HepG2 (cell line): ENCODE measurements at regions not wholly inside any gene's neighbourhood (a gene's known extent, or its start where the extent isn't known, plus 50 kb on each side); places are given as distances from the start of the nearest gene placed in this dataset.
A peak's percentile ranks its signal among the peaks of the same experiment; 100 is the strongest.

Source experiments
- ATAC-seq: fragments of 200-7000 bp; cut with Tn5 transposase; 3 replicates; pipeline ENCODE4 v1.9.1; 2020; ENCODE audit warnings: mild to moderate bottlenecking, moderate library complexity
- BruUV-seq: library from RNA; stranded (reverse); fragments of 400-500 nt; replicated peaks from 2 replicates; lab custom pipeline; 2021; lab: Mats Ljungman, UMichigan
- CTCF ChIA-PET: fragments of 300-600 bp; formaldehyde crosslinking; extraction: SDS; loops from one replicate; lab custom pipeline; 2021; ENCODE audit warnings: low total read pairs, inconsistent platforms, low intra/inter-chr PET ratio; lab: Yijun Ruan, JAX
- POLR2A ChIA-PET: fragments of 350-600 bp; sonication (Branson Sonifier 250); formaldehyde crosslinking; loops from one replicate; lab custom pipeline; 2020; ENCODE audit warnings: antibody characterized with exemption, inconsistent platforms; lab: Yijun Ruan, JAX
- DNase-seq: peaks from one replicate; pipeline ENCODE4 v3.0.0-alpha.2; 2015; ENCODE audit warnings: low spot score
- FAIRE-seq: peaks from 3 replicates; lab custom pipeline; 2011; peaks lifted over from hg19 to GRCh38; lab: Jason Lieb, UNC
- H2AFZ ChIP-seq: one replicate; pipeline ENCODE4 v1.6.1; 2011; ENCODE audit warnings: low read length, inconsistent platforms
- H3K27ac ChIP-seq: fragments of 300-600 bp; 3 replicates; pipeline ENCODE4 v1.8.0; 2011; ENCODE audit warnings: mixed run types, mild to moderate bottlenecking, mixed read lengths, low read length, inconsistent platforms; ENCODE audit not compliant: insufficient read depth; ENCODE audit errors: extremely low read length
- H3K27me3 ChIP-seq, 2 experiments: fragments of 200-600 bp in 1 of 2; 2 replicates in 1 of 2; 3 replicates in 1 of 2; pipeline versions ENCODE4 v1.6.0 to v1.8.0; 2011; ENCODE audit warnings: low read length in 2 of 2, mild to moderate bottlenecking in 2 of 2, moderate library complexity in 2 of 2, inconsistent platforms in 1 of 2; ENCODE audit not compliant: insufficient read depth in 2 of 2, control insufficient read depth in 1 of 2
- H3K36me3 ChIP-seq, 2 experiments: fragments of 200-600 bp in 1 of 2; replicated peaks in 1 of 2; 2 replicates in 1 of 2; 3 replicates in 1 of 2; pipeline versions ENCODE4 v1.5.1 to v1.8.0; 2011; ENCODE audit warnings: low read length in 2 of 2, inconsistent platforms in 1 of 2; ENCODE audit not compliant: insufficient read depth in 2 of 2, control insufficient read depth in 1 of 2
- H3K4me1 ChIP-seq: 2 replicates; pipeline ENCODE4 v1.5.1; 2012; ENCODE audit warnings: low read length, inconsistent platforms; ENCODE audit not compliant: insufficient read depth
- H3K4me2 ChIP-seq: 2 replicates; pipeline ENCODE4 v1.6.0; 2011; ENCODE audit warnings: low read depth, low read length, inconsistent platforms
- H3K4me3 ChIP-seq, 3 experiments: fragments of 200-600 bp in 1 of 3; sonication (generic), shearing (Covaris generic) in 1 of 3; replicated peaks in 1 of 3; 2 replicates each; pipeline ENCODE4 v1.5.1; 2011 to 2016; ENCODE audit warnings: low read length in 3 of 3, inconsistent platforms in 2 of 3, low read depth in 2 of 3, mild to moderate bottlenecking in 2 of 3, control low read depth in 1 of 3, mixed read lengths in 1 of 3; ENCODE audit not compliant: insufficient read depth in 1 of 3
- H3K79me2 ChIP-seq: one replicate; pipeline ENCODE4 v1.6.1; 2011; ENCODE audit warnings: low read length, inconsistent platforms; ENCODE audit not compliant: insufficient read depth
- H3K9ac ChIP-seq: 2 replicates; pipeline ENCODE4 v1.6.0; 2011; ENCODE audit warnings: mild to moderate bottlenecking, low read depth, low read length, inconsistent platforms; ENCODE audit not compliant: insufficient read depth
- H3K9me3 ChIP-seq: 2 replicates; pipeline ENCODE4 v1.5.1; 2012; ENCODE audit warnings: mild to moderate bottlenecking, low read length
- H4K20me1 ChIP-seq: 2 replicates; pipeline ENCODE4 v1.6.0; 2011; ENCODE audit warnings: inconsistent platforms, mild to moderate bottlenecking, low read length, moderate library complexity; ENCODE audit not compliant: insufficient read depth
- AGO1 ChIP-seq: fragments of 200-400 bp; formaldehyde crosslinking; IDR thresholded peaks from 2 replicates; pipeline ENCODE4 v1.6.1; 2017; ENCODE audit warnings: mild to moderate bottlenecking, low read depth, low read length, moderate library complexity; ENCODE audit not compliant: poor library complexity, severe bottlenecking
- FOXA3 ChIP-seq: IDR thresholded peaks from 2 replicates; pipeline ENCODE4 v1.6.1; 2016; ENCODE audit warnings: missing genetic modification reagents, missing compliant biosample characterization
- GABPA ChIP-seq, 2 experiments: IDR thresholded peaks; 2 replicates each; pipeline ENCODE4 v1.6.1; 2011 to 2016; ENCODE audit warnings: low read depth in 2 of 2, low read length in 1 of 2, missing biosample characterization in 1 of 2, missing genetic modification characterization in 1 of 2
- HMG20B ChIP-seq: conservative IDR thresholded peaks from 2 replicates; pipeline ENCODE4 v1.6.1; 2016; ENCODE audit warnings: missing genetic modification reagents, missing compliant biosample characterization
- KDM2A ChIP-seq: sonication (generic); formaldehyde crosslinking; IDR thresholded peaks from 2 replicates; pipeline ENCODE4 v1.4.0; 2020; ENCODE audit warnings: low read depth, missing genetic modification reagents, borderline replicate concordance
- NR2F1 ChIP-seq, 2 experiments: fragments of 450-650 bp in 1 of 2; formaldehyde crosslinking in 1 of 2; IDR thresholded peaks; 2 replicates each; pipeline versions ENCODE4 v1.5.0 to v1.6.1; 2016 to 2020; ENCODE audit warnings: mild to moderate bottlenecking in 1 of 2, missing compliant biosample characterization in 1 of 2, missing genetic modification reagents in 1 of 2, moderate library complexity in 1 of 2
- PCBP1 ChIP-seq: fragments of 200-400 bp; formaldehyde crosslinking; IDR thresholded peaks from 2 replicates; pipeline ENCODE4 v1.6.1; 2017; ENCODE audit warnings: mild to moderate bottlenecking, low read depth, low read length, borderline replicate concordance
- TCF7 ChIP-seq: sonication (generic); IDR thresholded peaks from 2 replicates; pipeline ENCODE4 v1.6.1; 2016; ENCODE audit warnings: antibody characterized with exemption, low read depth
- ZFAT ChIP-seq: sonication (generic); formaldehyde crosslinking; conservative IDR thresholded peaks from 2 replicates; pipeline ENCODE4 v1.8.1; 2023; ENCODE audit warnings: missing genetic modification reagents, inconsistent platforms
- ZNF253 ChIP-seq: sonication (generic); formaldehyde crosslinking; IDR thresholded peaks from 2 replicates; pipeline ENCODE4 v1.8.0; 2022; ENCODE audit warnings: mild to moderate bottlenecking, missing genetic modification reagents, borderline replicate concordance
- ZNF576 ChIP-seq: sonication (generic); formaldehyde crosslinking; IDR thresholded peaks from 2 replicates; pipeline ENCODE4 v1.4.0; 2020; ENCODE audit warnings: mild to moderate bottlenecking, missing genetic modification reagents
- ZNF710 ChIP-seq: sonication (generic); formaldehyde crosslinking; IDR thresholded peaks from 2 replicates; pipeline ENCODE4 v1.5.0; 2020; ENCODE audit warnings: mild to moderate bottlenecking, missing genetic modification reagents, borderline replicate concordance
- ZXDC ChIP-seq: sonication (generic); formaldehyde crosslinking; IDR thresholded peaks from 2 replicates; pipeline ENCODE4 v1.5.0; 2020; ENCODE audit warnings: mild to moderate bottlenecking, missing genetic modification reagents
- WGBS: methylation state at CpG from one replicate; pipeline ENCODE4 v1.1.6; 2017; ENCODE audit warnings: low lambda C conversion rate; 5-methylcytosine and 5-hydroxymethylcytosine counted together
- in situ Hi-C: cut with HindIII; loops from 2 replicates; pipeline ENCODE4 v1.10.0; 2017; ENCODE audit warnings: low pct_unique_long_range_greater_than_20kb; ENCODE audit not compliant: extremely low pct_ligation_motif_present
- intact Hi-C: fragments of 100-400 bp; cut with micrococcal nuclease; formaldehyde crosslinking; loops from one replicate; pipeline ENCODE4 v1.10.0; 2022; ENCODE audit not compliant: unreplicated experiment

GRCh38 chr11:24225501-24225900 lies 271.4 kb upstream of the LUZP2 start:
- Histone ChIP-seq H3K27me3 (no peaks in the 10 kb centered on the region), H3K4me2 (no peak overlapping the region), H3K79me2 (no peaks in the 10 kb centered on the region), H2AFZ (no peak overlapping the region), H3K4me1 (peaks cover 6% of the 10 kb centered on the region; the same call in 1 of the 2 replicates), H3K9ac (no peak overlapping the region), H3K4me3 (no peak overlapping the region), H3K36me3 (no peaks in the 10 kb centered on the region), H3K9me3 (no peaks in the 10 kb centered on the region), H4K20me1 (no peaks in the 10 kb centered on the region), H3K27ac (no peak overlapping the region)
- CTCF ChIA-PET = no interaction called here
- WGBS = 0% methylated on average over 1 of the region's 1 CpG
- in situ Hi-C loops = no loop called here
- POLR2A ChIA-PET = no interaction called here
- no TSS peak for BruUV-seq
- intact Hi-C loops = no loop called here
- ATAC-seq = no peak
- no peak for DNase-seq
- no peak for TF ChIP-seq GABPA (IDR thresholded peaks at IDR 0.05; ENCODE audit: low read depth, low read length)
- no peak for TF ChIP-seq GABPA (CRISPR knock-in tag; IDR thresholded peaks at IDR 0.05; ENCODE audit: low read depth)
- TF ChIP-seq PCBP1 = no peak
- FAIRE-seq = no peak

- no peak overlapping the region for H3K9ac ChIP-seq
- no peaks in the 10 kb centered on the region for H4K20me1 ChIP-seq
- no peaks in the 10 kb centered on the region for H3K36me3 ChIP-seq
- ATAC-seq (peak; percentile 49), DNase-seq (peak; percentile 4), FAIRE-seq (no peak)
- WGBS = 0% methylated on average over 1 of the region's 1 CpG
- BruUV-seq = no TSS peak
- no peaks in the 10 kb centered on the region for H3K79me2 ChIP-seq
- no peaks in the 10 kb centered on the region for H3K9me3 ChIP-seq
- H3K27ac ChIP-seq = no peak overlapping the region
- ChIA-PET CTCF (no interaction called here), POLR2A (no interaction called here)
- H2AFZ ChIP-seq = no peak overlapping the region
- H3K4me2 ChIP-seq = no peak overlapping the region
- peaks cover 6% of the 10 kb centered on the region; the same call in 1 of the 2 replicates for H3K4me1 ChIP-seq
- intact Hi-C loops = no loop called here
- no peaks in the 10 kb centered on the region for H3K27me3 ChIP-seq
- in situ Hi-C loops = no loop called here
- no peak overlapping the region for H3K4me3 ChIP-seq
- TF ChIP-seq FOXA3 (CRISPR knock-in tag) = peak; percentile 18; the same call in 1 of the 2 replicates
- TF ChIP-seq ZFAT (CRISPR knock-in tag) = no peak
- TF ChIP-seq ZNF710 (CRISPR knock-in tag) = no peak
- 0 out of 4 replicates have a peak, but pooled peaks of 1 of the 2 experiments have one; percentile 25 for TF ChIP-seq NR2F1 (CRISPR knock-in tag; IDR thresholded peaks at IDR 0.05)
- TF ChIP-seq TCF7 = 0 out of 2 replicates have a peak, but pooled peaks have one; percentile 14
- TF ChIP-seq ZNF253 = no peak
- TF ChIP-seq ZXDC (CRISPR knock-in tag) = no peak
- TF ChIP-seq ZNF576 (CRISPR knock-in tag) = no peak
- no peak for TF ChIP-seq AGO1
- 0 out of 2 replicates have a peak, but pooled peaks have one; percentile 50 for TF ChIP-seq HMG20B (CRISPR knock-in tag)
- TF ChIP-seq KDM2A (CRISPR knock-in tag) = no peak
These were observed 270.2 kb upstream of the LUZP2 start for GRCh38 chr11:24226606-24227005.
